Head of caudate nucleus (tissue), 42 donors: ENCODE measurements at regions not wholly inside any gene's neighbourhood (a gene's known extent, or its start where the extent isn't known, plus 50 kb on each side); places are given as distances from the start of the nearest gene placed in this dataset.

Source experiments
- DNase-seq, 42 donors: peaks; one replicate each; pipeline versions ENCODE4 v3.0.0 to v3.0.0-alpha.2; 2020 to 2021; ENCODE audit warnings: mixed read lengths in 7 of 42
- intact Hi-C: fragments of 100-400 bp; cut with DNase I; formaldehyde crosslinking; loops from one replicate; pipeline ENCODE4 v1.15.0; 2022

GRCh38 chr11:92504004-92504403 is 279.4 kb downstream of the FAT3 start:
- intact Hi-C loops, result no loop called here
- no peak for DNase-seq

DNA sequence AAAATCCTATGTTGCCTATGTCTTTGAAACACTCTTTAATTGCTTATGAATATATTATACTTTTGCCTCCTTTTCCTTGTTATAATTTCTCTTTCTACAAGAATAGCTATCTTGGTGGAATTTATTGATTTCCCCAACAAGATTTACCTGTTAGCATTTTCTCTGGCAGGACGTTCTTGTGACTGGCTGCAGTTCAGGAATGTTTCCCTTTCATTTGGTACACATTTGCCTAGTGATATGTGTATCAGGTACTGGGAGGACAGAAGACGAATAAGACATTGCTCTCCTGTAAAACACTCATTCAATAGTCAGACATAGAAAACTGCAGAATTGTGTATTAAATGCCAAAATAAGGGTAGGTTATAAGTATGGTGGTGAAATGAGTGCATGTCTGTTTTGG is 279.9 kb downstream of the FAT3 start:
- DNase-seq, result no peak
- intact Hi-C loops, result no loop called here

DNA sequence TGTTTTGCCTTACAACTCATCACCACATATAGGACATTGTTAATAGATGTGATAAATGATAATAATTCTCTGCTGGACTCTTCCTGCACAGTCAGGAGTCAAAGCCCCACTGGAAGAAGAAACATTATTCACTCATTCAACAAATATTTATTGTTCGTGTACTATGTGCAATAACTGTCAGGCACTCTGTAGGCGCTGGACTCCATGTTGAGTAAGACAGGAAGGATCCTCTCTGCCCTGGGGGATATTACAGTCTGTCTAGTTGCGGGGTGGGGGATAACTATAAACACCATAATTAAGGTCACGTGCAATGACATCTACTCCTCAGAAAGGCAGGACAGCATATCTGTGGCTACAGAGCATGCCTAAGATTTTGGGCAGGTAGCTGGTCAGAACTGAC is 281.1 kb downstream of the FAT3 start:
- DNase-seq, result no peak
- intact Hi-C loops, result no loop called here

GRCh38 chr11:92506809-92507336 is 282.3 kb downstream of the FAT3 start:
- no peak for DNase-seq

GRCh38 chr11:92510591-92510990 is 286.0 kb downstream of the FAT3 start:
- intact Hi-C loops, result no loop called here
- DNase-seq, result no peak

More at GRCh38 chr11:92506809-92507336, 282.3 kb downstream of the FAT3 start:
- intact Hi-C loops, result no loop called here

GRCh38 chr11:92511522-92512203 is 287.0 kb downstream of the FAT3 start:
- DNase-seq, result no peak
- intact Hi-C loops, result no loop called here

DNA sequence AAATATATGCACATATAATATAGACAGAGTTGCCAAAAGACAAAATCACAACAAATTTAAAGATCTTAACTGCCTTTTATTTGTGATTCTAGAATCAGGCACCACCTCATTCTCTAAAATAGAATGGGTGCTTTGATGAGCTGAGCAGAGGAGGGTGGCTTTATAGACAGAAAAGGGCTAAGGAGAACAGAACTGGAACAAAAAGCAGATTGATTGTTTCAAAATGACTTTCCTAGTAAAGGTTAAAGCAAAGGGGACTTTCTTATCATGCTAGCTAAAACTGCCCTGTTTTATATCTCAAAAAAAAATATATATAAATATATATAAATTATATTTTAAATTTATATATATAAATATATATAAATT is 287.6 kb downstream of the FAT3 start:
- intact Hi-C loops, result no loop called here
- no peak for DNase-seq

DNA sequence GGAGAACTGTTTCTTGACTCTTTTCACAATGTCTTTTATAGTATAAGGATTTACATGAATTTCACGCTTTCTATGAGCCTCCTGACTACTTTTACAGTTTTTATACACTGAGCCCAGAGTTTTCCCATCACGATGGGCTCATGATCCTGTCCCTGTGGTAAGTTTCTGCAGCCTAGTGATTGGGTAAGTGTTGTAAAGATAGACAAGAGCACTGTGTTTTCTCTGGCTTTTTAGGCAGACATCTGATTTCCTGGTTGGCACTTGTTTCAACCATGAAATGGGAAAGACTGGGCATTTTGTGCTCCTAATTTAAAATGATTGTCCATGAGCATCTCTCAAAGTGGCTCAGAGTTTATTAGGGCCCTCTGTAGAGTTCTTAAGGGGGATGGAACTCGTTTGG is 299.0 kb downstream of the FAT3 start:
- intact Hi-C loops, result no loop called here

DNA sequence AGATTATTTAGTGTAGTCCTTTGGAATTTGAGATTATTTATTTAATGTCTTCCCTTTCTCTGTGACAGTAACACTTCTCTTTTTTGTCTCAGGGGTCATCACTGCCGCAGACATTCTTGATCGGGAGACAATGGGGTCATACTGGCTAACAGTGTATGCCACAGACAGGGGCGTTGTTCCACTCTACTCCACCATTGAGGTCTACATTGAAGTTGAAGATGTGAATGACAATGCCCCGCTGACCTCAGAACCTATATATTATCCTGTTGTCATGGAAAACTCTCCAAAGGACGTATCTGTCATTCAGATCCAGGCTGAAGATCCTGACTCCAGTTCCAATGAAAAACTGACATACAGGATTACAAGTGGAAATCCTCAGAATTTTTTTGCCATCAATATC is 299.9 kb downstream of the FAT3 start:
- no peak for DNase-seq
- intact Hi-C loops, result no loop called here

More for the DNA sequence above, 299.0 kb downstream of the FAT3 start:
- DNase-seq, result no peak

DNA sequence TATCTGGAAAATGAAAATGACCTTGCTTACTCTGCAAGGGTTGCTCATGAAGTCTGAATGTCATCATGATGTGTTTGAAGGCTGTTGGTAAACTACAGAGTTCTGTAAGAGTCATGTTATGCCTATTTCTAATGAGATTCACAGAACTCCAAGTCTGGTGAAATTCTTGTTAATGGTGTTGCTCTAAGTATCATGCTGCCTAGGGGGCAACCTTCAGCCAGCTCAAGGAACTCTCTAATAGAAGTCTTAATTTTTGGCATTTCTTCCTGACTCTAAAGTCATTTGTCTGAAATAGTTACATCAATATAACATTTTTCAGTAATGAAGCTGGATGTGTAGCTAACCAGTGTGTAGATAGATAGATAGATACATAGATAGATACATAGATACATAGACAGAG is 302.8 kb downstream of the FAT3 start:
- no peak for DNase-seq
- intact Hi-C loops, result no loop called here

DNA sequence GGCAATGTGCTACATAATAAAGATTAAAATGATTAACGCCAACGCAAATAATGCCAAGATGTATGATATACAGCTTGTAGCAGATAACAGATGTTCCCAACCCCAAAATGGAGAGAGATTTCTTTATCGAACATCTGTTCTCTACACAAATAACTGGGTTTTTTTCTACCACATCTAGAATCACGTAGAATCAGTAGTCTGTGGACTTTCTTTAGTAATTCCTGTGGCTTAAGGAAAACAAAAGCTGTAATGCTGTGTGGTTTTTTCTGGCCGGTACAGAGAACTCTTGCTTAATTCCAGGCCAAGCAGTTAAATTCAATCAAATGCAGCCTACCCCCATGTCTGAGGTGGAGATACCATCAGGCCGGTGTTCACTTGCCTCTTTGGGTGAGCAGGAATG is 303.4 kb downstream of the FAT3 start:
- no peak for DNase-seq
- intact Hi-C loops, result no loop called here

DNA sequence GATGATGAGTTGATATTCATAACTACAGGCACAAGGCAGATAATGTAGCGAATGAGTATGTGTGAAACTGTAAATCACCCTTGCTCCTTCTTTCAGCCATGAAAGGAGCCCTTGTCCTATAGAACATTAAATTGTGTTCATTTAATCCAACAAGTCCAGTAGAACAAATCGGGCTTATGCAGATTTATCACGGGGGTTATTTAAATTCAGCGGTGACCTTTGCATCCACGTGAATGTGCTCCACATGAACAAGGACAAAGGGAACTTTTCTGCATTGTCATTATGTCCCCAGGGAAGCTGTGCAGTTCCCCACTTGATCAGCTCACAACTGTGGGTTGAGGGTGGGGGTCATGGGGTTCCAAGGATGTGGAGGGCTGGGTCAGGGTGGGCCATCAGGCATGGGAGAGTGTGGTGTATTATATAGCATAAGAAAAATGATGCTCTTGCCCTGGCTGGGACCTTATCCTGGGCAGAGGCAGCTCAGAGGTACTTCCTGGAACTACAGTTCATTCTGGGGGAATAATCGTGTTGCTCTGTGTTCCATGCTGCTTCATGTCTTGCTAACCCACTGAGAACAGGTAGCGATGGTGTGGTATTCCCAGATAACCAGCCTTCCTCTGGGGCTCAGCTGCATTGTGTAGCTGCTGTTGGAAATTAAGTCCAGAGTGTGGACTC is 306.6 kb downstream of the FAT3 start:
- no peak for DNase-seq
- intact Hi-C loops, result no loop called here

DNA sequence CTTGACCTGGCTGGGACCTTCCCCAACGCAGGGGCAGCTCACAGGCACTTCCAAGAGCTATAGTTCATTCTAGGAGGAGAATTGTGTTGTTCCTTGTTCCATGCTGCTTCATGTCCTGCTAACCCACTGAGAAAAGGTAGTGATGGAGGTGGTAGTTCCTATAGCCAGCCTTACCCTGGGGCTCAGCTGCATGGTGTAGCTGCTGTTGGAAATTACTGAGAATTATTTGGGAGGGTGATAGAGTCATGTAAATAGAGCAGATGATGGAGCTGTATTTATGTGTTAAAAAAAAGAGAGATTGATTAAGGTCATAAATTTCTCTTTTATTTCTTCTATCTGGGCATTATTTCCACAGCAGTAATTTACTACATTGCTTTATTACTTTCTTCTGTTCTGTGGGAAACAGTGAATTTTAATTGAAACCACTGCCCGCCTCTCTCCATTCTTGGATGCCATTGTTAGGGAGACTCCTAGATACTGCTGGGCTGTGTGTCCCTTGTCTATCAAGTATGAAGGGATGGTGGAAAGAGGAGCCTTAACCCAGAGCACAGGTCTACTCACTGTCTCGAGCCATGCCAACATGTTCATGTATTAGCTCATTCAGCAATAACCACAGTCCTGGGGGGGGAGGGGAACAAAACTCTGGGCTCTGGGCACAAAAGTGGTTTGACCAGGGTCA is 309.2 kb downstream of the FAT3 start:
- DNase-seq, result no peak
- intact Hi-C loops, result no loop called here

- intact Hi-C loops, result no loop called here
- DNase-seq, result no peak
These were observed 312.3 kb downstream of the FAT3 start for GRCh38 chr11:92536883-92537282.

DNA sequence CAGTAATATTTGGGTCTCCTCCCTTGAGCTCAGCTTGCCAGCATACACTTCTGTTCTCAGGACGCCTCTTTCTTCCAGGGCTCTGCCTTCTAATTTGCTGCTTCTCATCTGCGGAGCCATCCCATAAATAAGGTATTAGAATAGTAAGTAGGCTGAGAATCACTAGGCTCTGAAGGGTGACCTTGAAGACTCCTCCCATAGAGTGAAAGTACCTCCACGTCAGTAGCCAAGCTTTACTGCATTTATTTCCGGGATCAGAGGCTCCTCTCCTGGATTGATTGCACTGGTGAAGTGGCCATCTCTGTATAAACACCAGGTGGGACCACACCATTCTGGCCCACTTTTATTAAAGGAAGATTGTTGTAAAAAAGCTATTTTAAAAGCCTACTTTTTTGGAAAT is 315.5 kb downstream of the FAT3 start:
- no peak for DNase-seq
- intact Hi-C loops, result no loop called here

DNA sequence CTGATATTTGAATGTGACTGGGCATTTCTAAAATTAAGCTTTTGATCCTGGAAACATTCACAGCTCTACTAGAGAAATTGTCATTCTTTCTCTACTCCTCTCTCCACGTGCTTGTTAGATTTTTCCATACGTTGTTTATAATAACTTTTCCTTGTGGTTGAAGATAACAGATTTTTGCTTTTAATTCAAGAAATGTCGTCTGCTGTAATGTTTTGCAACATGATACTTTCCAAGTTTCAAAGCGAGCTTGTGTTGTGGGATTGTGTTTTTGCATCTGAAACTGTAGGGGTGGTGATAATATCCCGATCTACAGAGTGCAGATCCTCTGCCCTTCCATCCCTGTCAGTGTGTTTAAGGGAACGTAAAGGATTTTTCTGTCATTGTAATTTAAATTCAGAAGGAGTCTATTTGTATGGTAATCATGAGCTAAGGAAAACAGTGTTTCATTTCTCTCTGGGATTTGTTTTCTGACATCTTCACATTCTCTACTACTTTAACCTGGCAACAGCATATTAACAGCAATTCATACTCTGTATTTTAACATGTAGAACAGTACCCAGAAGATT is 321.4 kb downstream of the FAT3 start:
- intact Hi-C loops, result no loop called here

GRCh38 chr11:92546603-92547002 is 322.0 kb downstream of the FAT3 start:
- intact Hi-C loops, result no loop called here

More for the DNA sequence above, 321.4 kb downstream of the FAT3 start:
- no peak for DNase-seq

DNA sequence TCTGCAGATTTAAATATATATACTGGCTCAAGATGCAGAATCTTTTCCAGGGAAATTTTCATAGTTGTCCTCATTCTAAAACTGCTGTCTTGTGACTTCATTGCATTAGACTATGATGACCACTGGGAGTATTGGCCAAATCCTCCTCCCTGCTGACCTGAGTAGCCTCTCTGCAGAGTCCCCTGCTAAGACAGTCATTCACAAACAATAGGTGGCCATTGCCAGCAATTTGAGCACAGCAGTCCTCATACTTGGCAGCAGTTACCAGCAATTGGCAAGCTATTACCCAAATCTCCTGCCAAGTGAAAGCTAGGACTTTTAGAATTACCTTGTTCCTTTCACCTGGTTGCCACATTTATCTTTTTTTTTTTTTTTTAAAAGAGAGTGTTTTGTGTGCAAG is 325.8 kb downstream of the FAT3 start:
- peak in 5 of 42 donors; percentile 7 to 49 (median 21) for DNase-seq
- intact Hi-C loops, result no loop called here

More at GRCh38 chr11:92546603-92547002, 322.0 kb downstream of the FAT3 start:
- DNase-seq, result no peak

- no peak for DNase-seq
- intact Hi-C loops, result no loop called here
These were observed 326.3 kb downstream of the FAT3 start for GRCh38 chr11:92550871-92551270.

- intact Hi-C loops, result no loop called here
- DNase-seq, result no peak
These were observed 328.3 kb downstream of the FAT3 start for GRCh38 chr11:92552942-92553341.
